Mammary epithelial cell (primary cell): ENCODE measurements at regions not wholly inside any gene's neighbourhood (a gene's known extent, or its start where the extent isn't known, plus 50 kb on each side); places are given as distances from the start of the nearest gene placed in this dataset.

ENCODE experiments used
- CTCF ChIP-seq, 2 donors: IDR thresholded peaks in 1 of 2; conservative IDR thresholded peaks in 1 of 2; 2 replicates each; pipeline ENCODE4 v1.5.1; 2011 to 2012; ENCODE audit warnings: inconsistent platforms in 2 of 2, low read length in 2 of 2, mild to moderate bottlenecking in 2 of 2, control low read depth in 1 of 2, low read depth in 1 of 2; ENCODE audit not compliant: insufficient read depth in 1 of 2; ENCODE audit errors: extremely low read depth in 1 of 2
- EZH2 ChIP-seq: IDR thresholded peaks from 2 replicates; pipeline ENCODE4 v1.6.1; 2012; ENCODE audit warnings: low read length, inconsistent platforms, borderline replicate concordance

- TF ChIP-seq EZH2 (no peak), CTCF (conservative IDR thresholded peaks at IDR 0.05 in 1 of 2, IDR thresholded peaks at IDR 0.05 in 1 of 2; ENCODE audit: extremely low read depth in 1 of 2, insufficient read depth in 1 of 2, low read depth in 1 of 2, low read length in 2 of 2) (no peak)
These were observed 61.8 kb upstream of the WNT7B start for GRCh38 chr22:46038516-46039430.
